ENCODE measurements at regions not wholly inside any gene's neighbourhood (a gene's known extent, or its start where the extent isn't known, plus 50 kb on each side); places are given as distances from the start of the nearest gene placed in this dataset.
"Not testable (repeated sequence)": the region's sequence is repeated elsewhere in the genome, so short reads cannot be mapped to it uniquely, and the experiment has no call there.

DNA sequence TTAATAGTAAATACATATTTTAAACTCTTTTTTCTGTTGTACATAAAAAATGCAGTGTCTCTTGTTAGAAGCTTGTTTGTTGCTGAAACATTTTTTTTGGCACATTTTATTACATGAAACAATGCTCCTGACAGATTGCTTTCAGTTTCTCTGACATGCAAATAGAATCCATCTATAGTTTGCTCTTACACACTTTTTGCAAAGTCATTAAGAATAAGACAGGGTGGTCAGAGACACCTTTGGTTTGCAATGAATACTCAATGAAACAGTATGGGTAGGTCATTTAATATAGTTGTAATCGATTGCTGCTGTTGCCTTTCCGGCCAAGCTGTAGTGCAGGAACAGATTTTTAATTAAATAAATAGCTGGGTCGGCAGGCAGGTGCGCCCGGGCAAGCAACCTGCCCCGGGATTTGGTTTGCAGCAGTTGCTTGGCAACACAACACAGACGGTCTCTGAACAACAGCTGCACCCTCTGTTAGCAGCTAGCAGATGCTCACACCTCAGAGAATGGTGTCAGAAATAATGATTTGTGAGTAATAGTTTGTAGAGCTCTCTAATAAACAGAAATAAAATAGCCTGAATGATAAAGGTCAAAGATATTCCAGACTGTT lies 115.7 kb upstream of the CACNA2D1 start:
- DNase-seq: no peak

- no peak for DNase-seq
Observed at GRCh38 chr7:82549616-82550285, 106.2 kb upstream of the CACNA2D1 start.

DNA sequence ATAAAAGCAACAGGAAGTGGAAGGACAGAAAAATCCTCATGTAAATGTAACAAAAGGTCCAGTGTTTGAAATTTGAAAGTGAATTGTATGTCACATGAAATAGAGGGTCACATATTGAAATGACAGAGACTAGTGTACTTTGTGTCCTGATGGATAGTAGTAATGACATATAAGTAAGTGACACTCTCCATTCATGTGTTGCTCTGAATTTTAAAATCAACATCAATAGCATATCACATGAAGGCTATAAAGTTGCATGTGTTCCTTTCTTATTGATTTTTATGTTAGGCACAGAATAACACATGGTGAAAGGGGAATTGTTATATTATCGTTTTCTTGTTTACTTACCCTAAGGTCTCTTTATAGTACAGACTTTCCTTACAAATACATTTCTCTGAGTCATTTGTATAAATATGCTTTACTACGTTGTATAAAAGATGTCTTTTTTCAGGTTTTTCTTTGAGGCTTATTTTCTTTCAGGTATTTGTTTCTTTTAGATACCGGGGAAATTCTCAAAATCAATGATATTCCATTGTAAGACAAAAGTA lies 104.6 kb upstream of the CACNA2D1 start:
- DNase-seq: no peak

GRCh38 chr7:82542665-82543064 lies 99.1 kb upstream of the CACNA2D1 start:
- DNase-seq: no peak

DNA sequence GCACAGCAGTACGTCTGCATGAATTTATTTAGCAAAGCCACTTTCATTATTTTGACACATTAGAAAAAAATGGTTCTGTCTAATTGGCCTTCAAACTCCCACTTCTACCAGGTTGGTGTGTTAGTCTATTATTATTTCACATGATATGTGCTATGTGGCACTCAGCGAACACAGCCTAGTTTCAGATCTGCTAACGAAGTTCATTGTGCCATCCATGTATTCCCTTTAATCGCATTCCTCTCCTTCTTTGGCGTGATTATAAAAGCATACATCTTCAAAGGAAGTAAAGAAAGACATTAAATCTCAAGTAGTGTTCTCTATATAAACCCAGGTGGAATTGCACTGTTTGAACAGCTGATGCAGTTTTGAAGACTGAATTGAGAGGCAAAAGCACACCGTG lies 96.4 kb upstream of the CACNA2D1 start:
- DNase-seq: no peak

DNA sequence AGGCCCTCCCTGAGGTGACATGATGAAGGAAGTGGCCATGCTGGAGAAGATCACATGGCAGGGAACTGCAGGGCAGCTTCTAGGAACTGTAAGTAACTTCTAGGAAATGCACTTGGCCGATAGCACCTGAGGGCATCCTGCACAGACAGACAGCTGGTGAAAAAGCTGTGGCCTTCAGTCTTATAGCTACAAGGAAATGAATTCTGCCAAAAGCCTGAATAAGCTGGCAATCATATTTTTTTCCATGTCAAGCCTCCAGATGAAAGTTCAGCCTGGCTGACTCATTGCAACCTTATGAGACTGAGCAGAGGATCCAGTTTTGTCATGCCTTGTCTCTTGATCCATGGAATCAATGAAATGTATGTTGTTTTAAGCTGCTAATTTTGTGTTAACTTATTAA lies 91.1 kb upstream of the CACNA2D1 start:
- no peak for DNase-seq

GRCh38 chr7:82530361-82530760 lies 86.8 kb upstream of the CACNA2D1 start:
- no peak for DNase-seq

- no peak for DNase-seq
Observed at GRCh38 chr7:82528577-82529310, 85.2 kb upstream of the CACNA2D1 start.

DNA sequence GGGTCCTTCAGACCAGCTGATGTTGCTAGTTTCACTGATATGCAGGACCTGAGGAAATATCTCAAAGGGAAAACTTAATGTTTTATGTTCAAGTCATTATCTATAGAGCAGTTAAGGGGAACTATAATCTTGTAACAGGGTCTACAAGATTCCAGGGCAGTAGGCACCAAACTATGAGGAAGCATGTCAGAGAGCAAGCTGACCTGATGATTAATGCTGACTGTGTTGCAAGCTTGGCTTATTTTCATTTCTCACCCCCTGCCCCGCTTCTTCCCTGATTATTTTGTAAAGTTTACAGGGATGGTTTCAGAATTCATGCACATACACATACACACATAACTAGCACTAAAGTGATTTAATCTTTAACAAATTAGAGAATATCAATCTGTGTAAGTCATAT lies 84.3 kb upstream of the CACNA2D1 start:
- DNase-seq: no peak

GRCh38 chr7:82521906-82522445 lies 78.4 kb upstream of the CACNA2D1 start:
- no peak for DNase-seq

DNA sequence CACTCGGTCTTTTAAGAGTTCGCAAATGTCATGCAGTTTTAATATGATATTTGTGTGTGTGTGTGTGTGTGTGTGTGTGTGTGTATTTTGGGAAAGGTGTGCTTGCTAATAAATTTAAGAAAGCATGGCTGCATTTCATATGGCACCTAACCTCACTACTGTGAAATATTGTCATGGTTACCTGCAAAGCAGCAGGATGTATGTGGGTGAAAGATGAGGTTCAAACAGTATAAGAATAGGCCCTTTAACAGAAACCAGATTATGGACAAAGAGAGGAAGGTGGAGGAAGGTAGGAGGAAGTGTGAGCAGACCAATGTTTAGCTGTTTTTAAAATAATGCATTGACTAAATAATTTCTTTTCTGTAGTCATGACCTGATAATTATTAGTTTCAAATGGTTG lies 73.5 kb upstream of the CACNA2D1 start:
- DNase-seq: no peak

GRCh38 chr7:82511542-82511941 lies 68.0 kb upstream of the CACNA2D1 start:
- no peak for DNase-seq

DNA sequence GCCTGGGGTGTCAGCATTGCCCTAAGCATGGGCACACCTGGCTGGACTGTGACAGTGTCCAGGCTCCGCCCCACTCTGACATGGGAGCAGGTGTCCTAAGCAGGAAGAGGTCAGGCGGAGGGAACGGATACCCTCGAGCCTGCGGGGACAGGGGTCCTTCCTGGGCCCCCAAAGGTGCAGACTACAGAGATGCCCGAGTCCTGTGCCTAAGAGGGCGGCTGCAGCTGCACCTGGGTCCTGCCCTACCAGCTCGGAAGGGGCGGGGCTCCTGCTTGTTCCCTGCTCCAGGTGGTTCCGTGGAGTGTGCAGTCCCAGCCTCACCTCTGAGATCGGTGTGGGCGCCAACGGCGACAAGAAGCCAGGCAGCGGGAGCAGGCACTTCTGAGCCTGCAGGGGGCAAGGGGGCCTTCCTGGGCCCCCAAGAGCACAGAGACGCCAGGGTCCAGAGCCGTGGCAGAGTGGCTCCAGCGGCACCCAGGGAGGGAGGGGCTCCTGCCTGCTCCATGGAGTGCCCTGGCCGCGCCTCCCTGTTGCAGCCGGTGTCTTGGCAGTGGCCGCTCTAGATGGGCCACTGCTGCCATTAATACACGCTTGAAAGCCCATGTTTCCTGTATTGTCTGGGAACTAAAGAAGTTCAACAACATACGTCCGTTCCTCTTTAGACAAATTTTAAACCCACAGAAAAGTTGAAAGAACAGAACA lies 64.5 kb upstream of the CACNA2D1 start:
- DNase-seq: no peak

DNA sequence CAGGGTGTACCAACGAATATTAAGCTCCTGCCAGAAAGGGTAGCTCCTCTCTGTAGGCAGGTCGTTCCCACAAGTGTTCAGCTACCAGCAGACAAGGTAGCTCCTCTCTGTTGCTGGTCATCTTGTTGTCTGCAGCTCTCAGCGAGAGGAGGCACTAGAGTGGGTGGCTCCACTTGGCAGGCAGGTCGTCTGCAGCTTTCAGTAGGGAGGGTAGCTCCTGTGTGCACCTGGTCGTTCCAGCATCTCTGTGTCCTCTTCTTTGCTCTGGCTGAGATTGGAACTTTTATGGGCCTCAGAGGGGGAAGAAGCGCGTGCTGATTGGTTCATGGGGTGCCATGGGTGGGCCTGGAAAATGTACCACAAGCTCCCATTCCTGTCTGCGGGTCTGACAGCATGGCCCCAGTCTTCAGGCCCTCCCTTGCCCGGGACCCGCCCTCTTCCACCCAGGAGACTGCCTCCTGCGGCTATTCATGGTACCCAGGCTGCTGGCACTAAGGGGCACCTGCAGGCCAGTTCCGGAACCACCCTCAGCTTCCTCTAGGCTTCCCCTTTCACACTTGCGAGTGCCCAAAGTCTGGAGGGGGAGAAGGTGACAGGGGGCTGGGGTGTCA lies 63.9 kb upstream of the CACNA2D1 start:
- no peak for DNase-seq

DNA sequence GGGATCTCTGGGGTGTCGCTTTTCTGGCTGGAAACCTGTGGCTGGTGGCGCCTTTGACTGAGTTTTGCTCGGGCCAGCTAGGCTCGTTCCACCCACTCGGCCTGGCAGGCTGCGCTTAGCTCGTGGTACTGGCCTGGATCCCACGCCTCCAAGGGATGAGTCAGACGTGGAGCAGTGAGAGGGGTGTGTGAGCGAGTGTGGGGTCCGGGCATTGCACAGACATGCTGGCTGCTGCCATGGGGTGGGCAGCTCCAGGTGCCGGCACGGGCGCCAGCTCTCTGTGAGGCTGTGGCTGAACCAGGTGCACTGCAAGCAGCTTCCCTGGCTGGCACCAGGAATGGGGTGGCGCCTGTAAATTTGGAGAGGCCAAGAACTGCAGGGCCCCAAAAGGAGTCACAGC lies 63.1 kb upstream of the CACNA2D1 start:
- DNase-seq: no peak

DNA sequence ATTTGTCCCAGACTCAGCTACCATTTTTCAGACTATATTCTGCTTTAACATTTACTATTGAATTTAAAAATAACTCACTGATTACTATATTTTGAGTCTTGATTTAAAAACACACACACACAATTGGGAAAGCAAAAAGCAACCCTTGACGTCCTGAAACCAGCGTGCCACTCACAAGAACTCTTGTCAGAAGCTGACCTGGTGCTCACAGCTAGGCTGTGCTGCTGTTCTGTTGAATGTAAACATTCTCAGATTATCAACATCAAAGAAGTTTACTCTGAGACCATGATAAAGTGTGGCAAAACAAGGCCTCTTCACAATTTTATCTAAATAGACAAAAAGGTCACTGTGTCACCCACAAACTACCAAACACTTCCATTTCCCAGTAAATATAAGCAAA lies 62.6 kb upstream of the CACNA2D1 start:
- DNase-seq: no peak

DNA sequence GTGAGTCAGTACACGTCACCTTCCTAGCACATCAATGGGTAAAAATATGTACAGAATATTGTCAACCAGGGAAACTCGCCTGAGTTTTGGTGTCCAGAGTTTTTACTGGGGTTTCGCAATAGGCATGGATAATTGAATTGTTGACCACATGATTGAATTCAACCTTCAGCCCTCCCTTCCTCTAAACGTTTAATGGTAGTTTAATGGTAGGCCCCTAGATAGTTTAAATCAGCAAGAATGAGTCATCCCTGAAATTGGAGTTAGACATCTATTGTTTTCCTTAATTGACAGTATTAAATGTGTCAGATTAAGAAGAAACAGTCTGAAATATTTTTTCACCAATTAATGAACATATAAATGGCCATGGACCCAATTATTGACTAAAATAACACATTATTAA lies 57.8 kb upstream of the CACNA2D1 start:
- DNase-seq: no peak

- DNase-seq: not testable (repeated sequence)
Observed at GRCh38 chr7:82499546-82499945, 56.0 kb upstream of the CACNA2D1 start.

- DNase-seq: no peak
Observed at GRCh38 chr7:82494420-82494819, 50.8 kb upstream of the CACNA2D1 start.
